ENCODE measurements at regions not wholly inside any gene's neighbourhood (a gene's known extent, or its start where the extent isn't known, plus 50 kb on each side); places are given as distances from the start of the nearest gene placed in this dataset.
A peak's percentile ranks its signal among the peaks of the same experiment; 100 is the strongest.
"Not testable (repeated sequence)": the region's sequence is repeated elsewhere in the genome, so short reads cannot be mapped to it uniquely, and the experiment has no call there.

DNA sequence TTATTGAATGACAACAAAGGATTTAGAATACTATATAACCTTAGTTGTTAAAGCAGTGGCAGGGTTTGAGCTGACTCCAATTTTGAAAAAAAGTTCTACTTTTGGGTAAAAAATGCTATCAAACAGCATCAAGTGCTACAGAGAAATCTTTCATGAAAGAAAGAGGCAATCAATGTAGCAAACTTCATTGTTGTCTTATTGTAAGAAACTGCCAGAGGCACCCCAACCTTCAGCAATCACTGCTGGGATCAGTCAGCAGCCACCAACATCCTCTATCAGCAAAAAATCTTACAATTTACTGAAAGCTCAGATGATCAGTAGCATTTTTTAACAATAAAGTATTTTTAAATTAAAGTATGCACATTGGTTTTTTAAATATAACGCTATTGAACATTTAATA, 4754.7 kb upstream of the OR11H1 start:
- H3K4me1 ChIP-seq (ENCODE audit: control insufficient read depth in 1 of 2, low read depth in 2 of 2); H3K4me3 ChIP-seq; H3K27ac ChIP-seq; H3K9me3 ChIP-seq; H3K27me3 ChIP-seq (replicated peaks; ENCODE audit: insufficient read depth); DNase-seq (ENCODE audit: low spot score); ATAC-seq (ENCODE audit: insufficient number of reproducible peaks, low FRiP score, low read depth); H3K36me3 ChIP-seq: not testable (repeated sequence)

DNA sequence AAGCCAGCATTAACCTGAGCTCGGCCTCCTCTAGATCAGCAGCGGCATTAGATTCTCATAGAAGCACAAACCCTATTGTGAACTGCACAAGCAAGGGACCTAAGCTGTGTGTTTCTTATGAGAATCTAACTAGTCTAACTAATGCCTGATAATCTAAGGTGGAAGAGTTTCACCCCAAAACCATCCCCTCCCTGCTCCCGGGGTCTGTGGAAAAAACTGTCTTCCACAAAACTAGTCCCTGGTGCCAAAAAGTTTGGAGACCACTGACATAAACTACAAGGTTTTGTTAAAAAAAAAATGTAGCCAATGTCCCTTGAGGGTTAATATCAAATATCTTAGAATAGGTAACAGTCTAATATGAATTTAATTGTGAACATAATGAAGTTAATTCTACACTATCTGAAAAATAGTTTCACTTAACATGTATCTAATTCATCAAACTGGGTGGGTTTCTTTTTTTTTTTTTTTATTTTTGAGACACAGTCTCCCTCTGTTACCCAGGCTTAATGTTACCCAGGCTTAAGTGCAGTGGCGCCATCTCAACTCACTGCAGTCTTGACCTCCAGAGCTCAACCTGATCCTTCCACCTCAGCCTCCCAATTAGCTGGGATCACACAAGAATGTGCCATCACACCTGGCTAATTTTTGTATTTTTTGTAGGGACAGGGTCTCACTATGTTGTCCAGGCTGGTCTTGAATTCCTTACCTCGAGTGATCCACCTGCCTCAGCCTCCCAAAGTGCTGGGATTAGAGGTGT, 4752.2 kb upstream of the OR11H1 start:
- H3K36me3 ChIP-seq; ATAC-seq (ENCODE audit: insufficient number of reproducible peaks, low FRiP score, low read depth); H3K27me3 ChIP-seq (replicated peaks; ENCODE audit: insufficient read depth); DNase-seq (ENCODE audit: low spot score); H3K9me3 ChIP-seq; H3K4me1 ChIP-seq (ENCODE audit: control insufficient read depth in 1 of 2, low read depth in 2 of 2); H3K27ac ChIP-seq; H3K4me3 ChIP-seq: not testable (repeated sequence)

DNA sequence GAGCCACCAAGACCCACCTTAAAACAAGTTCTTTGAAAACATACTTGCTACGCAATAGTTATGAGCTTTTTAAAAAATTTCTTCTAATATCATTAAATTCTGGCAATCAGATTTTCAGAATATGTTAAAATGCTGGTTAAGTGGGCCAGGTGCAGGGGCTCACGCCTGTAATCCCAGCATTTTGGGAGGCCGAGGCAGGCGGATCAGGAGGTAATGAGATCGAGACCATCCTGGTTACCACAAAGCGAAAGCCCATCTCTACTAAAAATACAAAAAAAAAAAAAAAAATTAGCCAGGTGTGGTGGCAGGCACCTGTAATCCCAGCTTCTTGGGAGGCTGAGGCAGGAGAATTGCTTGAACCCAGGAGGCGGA, 4751.6 kb upstream of the OR11H1 start:
- H3K4me3 ChIP-seq; ATAC-seq (ENCODE audit: insufficient number of reproducible peaks, low FRiP score, low read depth); H3K27ac ChIP-seq; H3K9me3 ChIP-seq; H3K27me3 ChIP-seq (replicated peaks; ENCODE audit: insufficient read depth); H3K36me3 ChIP-seq; DNase-seq (ENCODE audit: low spot score); H3K4me1 ChIP-seq (ENCODE audit: control insufficient read depth in 1 of 2, low read depth in 2 of 2): not testable (repeated sequence)

DNA sequence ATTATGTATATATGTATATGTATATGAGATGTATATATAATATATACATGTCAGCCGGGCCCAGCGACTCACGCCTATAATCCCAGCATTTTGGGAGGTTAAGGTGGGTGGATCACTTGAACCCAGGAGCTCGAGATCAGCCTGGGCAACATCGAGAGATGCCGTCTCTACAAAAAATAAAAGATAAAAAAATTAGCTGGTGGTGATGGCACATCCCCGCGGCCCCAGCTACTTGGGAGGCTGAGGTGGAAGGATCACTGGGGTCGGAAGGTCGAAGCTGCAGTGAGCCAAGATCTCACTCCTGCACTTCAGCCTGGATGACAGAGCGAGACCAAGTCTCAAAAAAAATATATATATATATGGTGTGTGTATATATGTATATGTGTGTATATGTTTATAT, 4750.3 kb upstream of the OR11H1 start:
- not testable (repeated sequence) for ATAC-seq (ENCODE audit: insufficient number of reproducible peaks, low FRiP score, low read depth); H3K4me1 ChIP-seq (ENCODE audit: control insufficient read depth in 1 of 2, low read depth in 2 of 2)

DNA sequence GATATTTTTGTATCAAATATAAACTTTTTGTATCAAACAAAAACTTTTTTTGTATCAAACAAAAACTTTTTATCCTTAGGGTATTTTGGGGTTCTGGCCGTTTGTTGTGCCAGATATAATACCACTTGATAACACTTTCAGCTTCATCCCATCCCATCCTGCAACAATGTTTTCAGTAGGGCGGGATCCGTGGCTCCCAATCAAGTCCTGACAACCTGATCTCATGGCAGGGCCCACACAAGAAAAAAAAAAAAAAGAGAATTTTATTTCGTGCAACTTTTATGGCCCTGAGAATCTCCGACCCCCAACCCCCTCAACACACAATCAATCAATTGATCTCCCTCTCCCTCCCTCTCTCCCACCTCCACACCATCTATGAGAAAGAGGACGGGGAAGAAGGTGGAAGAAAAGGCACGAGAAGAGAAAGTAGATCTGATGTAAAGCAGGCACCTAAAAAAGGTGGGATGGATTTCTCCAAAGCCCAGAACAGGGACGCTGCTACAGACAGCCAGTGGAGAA, 4749.6 kb upstream of the OR11H1 start:
- TF ChIP-seq, protein P1, sequence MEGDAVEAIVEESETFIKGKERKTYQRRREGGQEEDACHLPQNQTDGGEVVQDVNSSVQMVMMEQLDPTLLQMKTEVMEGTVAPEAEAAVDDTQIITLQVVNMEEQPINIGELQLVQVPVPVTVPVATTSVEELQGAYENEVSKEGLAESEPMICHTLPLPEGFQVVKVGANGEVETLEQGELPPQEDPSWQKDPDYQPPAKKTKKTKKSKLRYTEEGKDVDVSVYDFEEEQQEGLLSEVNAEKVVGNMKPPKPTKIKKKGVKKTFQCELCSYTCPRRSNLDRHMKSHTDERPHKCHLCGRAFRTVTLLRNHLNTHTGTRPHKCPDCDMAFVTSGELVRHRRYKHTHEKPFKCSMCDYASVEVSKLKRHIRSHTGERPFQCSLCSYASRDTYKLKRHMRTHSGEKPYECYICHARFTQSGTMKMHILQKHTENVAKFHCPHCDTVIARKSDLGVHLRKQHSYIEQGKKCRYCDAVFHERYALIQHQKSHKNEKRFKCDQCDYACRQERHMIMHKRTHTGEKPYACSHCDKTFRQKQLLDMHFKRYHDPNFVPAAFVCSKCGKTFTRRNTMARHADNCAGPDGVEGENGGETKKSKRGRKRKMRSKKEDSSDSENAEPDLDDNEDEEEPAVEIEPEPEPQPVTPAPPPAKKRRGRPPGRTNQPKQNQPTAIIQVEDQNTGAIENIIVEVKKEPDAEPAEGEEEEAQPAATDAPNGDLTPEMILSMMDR (IDR thresholded peaks at IDR 0.05), result no peak
- no peak for ATAC-seq (ENCODE audit: insufficient number of reproducible peaks, low FRiP score, low read depth)

More for the DNA sequence above, 4750.3 kb upstream of the OR11H1 start:
- not testable (repeated sequence) for H3K4me3 ChIP-seq; H3K36me3 ChIP-seq; H3K27ac ChIP-seq; DNase-seq (ENCODE audit: low spot score); H3K27me3 ChIP-seq (replicated peaks; ENCODE audit: insufficient read depth); H3K9me3 ChIP-seq

DNA sequence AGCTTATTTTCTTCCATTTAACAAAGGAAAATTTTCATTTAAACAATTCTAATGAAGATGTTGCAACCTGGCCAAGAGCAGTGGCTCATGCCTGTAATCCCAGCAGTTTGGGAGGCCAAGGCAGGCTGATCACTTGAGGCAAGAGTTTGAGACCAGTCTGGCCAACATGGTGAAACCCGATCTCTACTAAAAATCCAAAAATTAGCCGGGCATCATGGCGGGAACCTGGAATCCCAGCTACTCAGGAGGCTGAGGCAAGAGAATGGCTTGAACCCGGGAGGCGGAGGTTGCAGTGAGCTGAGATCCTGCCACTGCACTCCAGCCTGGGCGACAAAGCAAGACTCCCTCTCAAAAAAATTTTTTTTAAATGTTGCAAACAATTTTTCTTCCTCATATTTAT, 4748.8 kb upstream of the OR11H1 start:
- not testable (repeated sequence) for H3K4me3 ChIP-seq; H3K27ac ChIP-seq; ATAC-seq (ENCODE audit: insufficient number of reproducible peaks, low FRiP score, low read depth); H3K9me3 ChIP-seq; DNase-seq (ENCODE audit: low spot score); H3K4me1 ChIP-seq (ENCODE audit: control insufficient read depth in 1 of 2, low read depth in 2 of 2); H3K27me3 ChIP-seq (replicated peaks; ENCODE audit: insufficient read depth); H3K36me3 ChIP-seq

More for the DNA sequence above, 4749.6 kb upstream of the OR11H1 start:
- Histone ChIP-seq H3K27me3 (replicated peaks; ENCODE audit: insufficient read depth) (no peaks in the 10 kb centered on the region), H3K9me3 (peaks cover 8% of the 10 kb centered on the region), H3K4me3 (no peak overlapping the region), H3K27ac (no peak overlapping the region), H3K4me1 (ENCODE audit: control insufficient read depth in 1 of 2, low read depth in 2 of 2) (no peaks in the 10 kb centered on the region), H3K36me3 (no peaks in the 10 kb centered on the region)
- no peak for DNase-seq (ENCODE audit: low spot score)

DNA sequence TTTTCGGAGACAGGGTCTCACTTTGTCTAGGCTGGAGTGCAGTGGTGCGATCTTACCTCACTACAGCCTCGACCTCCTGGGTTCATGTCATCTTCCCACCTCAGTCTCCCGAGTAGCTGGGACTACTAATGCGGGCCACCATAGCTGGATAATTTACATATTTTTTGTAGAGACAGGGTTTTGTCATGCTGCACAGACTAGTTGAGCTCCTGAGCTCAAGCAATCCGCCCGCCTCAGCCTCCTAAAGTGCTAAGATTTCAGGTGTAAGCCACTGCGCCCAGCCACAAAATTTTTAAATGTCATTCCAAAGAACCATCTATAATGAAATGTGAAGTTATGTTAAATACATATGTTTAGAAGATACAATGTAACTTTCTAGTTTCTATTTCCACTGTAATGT, 4747.7 kb upstream of the OR11H1 start:
- no peaks in the 10 kb centered on the region for H3K4me1 ChIP-seq (ENCODE audit: control insufficient read depth in 1 of 2, low read depth in 2 of 2)
- no peak overlapping the region for H3K27ac ChIP-seq
- ATAC-seq (ENCODE audit: insufficient number of reproducible peaks, low FRiP score, low read depth), result peak; percentile 13
- H3K4me3 ChIP-seq, result no peak overlapping the region
- TF ChIP-seq, protein P1 (IDR thresholded peaks at IDR 0.05), result no peak
- no peak for DNase-seq (ENCODE audit: low spot score)
- no peaks in the 10 kb centered on the region for H3K27me3 ChIP-seq (replicated peaks; ENCODE audit: insufficient read depth)
- H3K36me3 ChIP-seq, result no peaks in the 10 kb centered on the region
- H3K9me3 ChIP-seq, result peaks cover 8% of the 10 kb centered on the region
